ENCODE measurements at regions not wholly inside any gene's neighbourhood (a gene's known extent, or its start where the extent isn't known, plus 50 kb on each side); places are given as distances from the start of the nearest gene placed in this dataset.

DNA sequence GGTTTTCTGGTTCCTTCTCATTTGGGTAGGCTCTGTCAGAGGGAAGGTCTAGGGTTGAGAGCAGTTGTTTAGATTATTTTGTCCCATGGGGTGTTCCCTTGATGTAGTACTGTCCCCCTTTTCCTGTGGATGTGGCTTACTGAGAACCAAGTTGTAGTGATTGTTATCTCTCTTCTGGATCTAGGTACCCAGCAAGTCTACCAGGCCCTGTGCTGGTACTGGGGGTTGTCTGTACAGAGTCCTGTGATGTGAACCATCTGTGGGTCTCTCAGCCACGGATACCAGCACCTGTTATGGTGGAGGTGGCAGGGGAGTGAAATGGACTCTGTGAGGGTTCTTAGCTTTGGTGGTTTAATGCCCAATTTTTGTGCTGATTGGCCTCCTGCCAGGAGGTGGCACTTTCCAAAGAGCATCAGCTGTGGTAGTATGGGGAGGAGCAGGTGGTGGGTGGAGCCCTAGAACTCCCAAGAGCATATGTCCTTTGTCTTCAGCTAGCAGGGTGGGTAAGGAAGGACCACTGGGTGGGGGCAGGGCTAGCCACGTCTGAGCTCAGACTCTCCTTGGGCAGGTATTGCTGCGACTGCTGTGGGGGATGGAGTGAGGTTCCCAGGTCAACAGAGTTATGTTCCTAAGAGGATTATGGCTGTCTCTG is 179.3 kb upstream of the BTG1 start:
- no peaks in the 10 kb centered on the region for H3K27me3 ChIP-seq (ENCODE audit: control insufficient read depth, insufficient read depth, low read length)
- no peak overlapping the region for H3K4me3 ChIP-seq (ENCODE audit: low read depth, low read length)
- no peaks in the 10 kb centered on the region for H3K36me3 ChIP-seq (ENCODE audit: control insufficient read depth, insufficient read depth, low read length)
- H3K4me1 ChIP-seq (ENCODE audit: control insufficient read depth, insufficient read depth, low read length) = no peaks in the 10 kb centered on the region
- no peak overlapping the region for H3K9ac ChIP-seq (ENCODE audit: low read depth, low read length)
- no peaks in the 10 kb centered on the region for H3K9me3 ChIP-seq (ENCODE audit: control insufficient read depth, insufficient read depth, low read length)

DNA sequence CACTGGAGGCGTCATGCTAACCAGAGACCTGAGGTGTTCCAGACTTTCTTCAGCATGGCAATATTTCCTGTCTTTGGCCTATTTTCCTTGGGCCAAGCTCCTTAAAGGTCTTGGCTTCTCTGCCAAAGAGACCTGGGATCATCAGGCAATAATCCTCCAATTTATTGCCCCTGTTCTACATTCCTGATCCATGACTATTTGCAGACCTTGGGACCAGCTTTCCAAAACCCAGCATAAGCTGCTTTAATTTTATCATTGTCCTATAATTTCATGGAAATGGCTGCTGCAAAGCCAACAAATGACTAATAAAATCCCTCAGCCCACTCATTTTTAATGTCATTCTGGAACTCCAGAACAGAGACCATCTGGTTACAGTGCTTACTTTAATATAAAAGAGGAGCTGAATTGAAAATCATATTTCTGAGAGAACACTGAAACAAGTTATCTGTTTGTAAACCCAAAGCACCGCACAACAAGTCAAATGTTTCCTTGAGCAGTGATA is 166.9 kb upstream of the BTG1 start:
- Histone ChIP-seq H3K27me3 (ENCODE audit: control insufficient read depth, insufficient read depth, low read length) (no peaks in the 10 kb centered on the region), H3K9ac (ENCODE audit: low read depth, low read length) (no peak overlapping the region), H3K4me1 (ENCODE audit: control insufficient read depth, insufficient read depth, low read length) (no peaks in the 10 kb centered on the region), H3K9me3 (ENCODE audit: control insufficient read depth, insufficient read depth, low read length) (no peaks in the 10 kb centered on the region), H3K36me3 (ENCODE audit: control insufficient read depth, insufficient read depth, low read length) (no peaks in the 10 kb centered on the region), H3K4me3 (ENCODE audit: low read depth, low read length) (no peak overlapping the region)

DNA sequence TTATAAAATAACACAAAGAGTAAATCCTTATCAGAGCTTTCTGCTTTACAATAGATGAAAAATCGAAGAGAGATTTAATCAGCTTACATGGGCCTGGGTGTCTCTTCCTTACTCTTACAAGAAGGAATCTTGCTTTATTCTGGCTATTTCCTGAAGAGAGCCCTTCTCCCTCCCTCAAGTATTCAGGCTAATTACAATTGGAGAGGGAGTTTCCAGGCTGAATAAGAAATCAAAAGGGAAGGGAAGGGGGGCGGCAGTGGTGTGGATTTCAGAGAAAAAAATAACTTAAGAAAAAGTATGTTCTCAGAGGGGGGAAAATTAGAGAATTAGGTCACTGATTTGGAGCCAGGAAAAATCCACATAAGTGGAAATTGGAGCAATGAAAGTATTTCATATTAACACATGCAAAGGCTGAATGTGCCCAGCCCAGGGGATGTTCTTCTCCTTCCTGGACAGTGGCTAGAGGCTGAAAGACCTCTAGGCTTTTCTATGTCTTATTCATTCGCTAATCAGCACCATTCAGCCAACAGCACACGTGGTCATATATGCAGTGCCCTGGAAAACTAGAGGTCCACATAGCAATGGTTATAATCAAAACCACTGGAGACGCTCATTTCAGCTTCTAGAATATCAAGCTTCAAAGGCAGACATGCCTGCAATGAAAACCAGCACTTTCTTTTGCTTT is 158.9 kb upstream of the BTG1 start:
- no peaks in the 10 kb centered on the region for H3K27me3 ChIP-seq (ENCODE audit: control insufficient read depth, insufficient read depth, low read length)
- no peaks in the 10 kb centered on the region for H3K9me3 ChIP-seq (ENCODE audit: control insufficient read depth, insufficient read depth, low read length)
- H3K4me3 ChIP-seq (ENCODE audit: low read depth, low read length) = no peak overlapping the region
- no peaks in the 10 kb centered on the region for H3K36me3 ChIP-seq (ENCODE audit: control insufficient read depth, insufficient read depth, low read length)
- peaks cover 11% of the 10 kb centered on the region for H3K4me1 ChIP-seq (ENCODE audit: control insufficient read depth, insufficient read depth, low read length)
- H3K9ac ChIP-seq (ENCODE audit: low read depth, low read length) = no peak overlapping the region

DNA sequence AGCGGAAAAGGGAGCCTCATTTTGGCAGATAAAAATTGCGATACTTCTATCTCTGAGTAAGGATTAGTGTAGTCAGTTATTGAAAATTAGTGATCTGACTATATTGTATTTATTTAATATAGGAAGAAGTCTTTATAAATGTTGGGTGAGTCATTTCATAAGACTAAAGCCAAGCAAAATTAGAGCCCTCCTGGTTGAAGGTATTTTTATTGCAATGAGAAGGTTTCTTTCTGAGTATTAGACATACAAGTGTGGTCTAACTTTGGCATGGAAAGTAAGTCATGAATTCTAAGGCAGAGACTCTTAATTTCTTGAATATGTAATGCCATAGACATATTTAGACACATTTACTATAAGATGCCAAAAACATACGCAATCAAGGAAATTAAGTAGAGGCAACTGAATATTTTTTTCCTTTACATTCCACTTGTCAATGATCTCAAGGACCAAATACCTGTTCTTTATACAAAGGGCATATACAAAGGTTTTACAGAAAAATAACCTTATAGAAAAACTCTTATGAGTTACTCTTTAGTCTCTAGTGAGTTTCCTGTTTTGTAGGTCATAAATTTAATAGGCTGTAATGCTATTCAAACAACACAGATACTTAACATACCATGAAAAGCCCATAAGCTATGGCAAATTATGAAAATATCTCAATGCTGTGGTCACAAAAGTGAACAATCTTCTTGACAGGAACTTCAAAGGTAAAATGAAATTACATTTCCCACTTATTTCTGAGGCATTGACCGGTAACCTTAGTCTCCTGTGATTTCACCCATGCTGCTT is 156.6 kb upstream of the BTG1 start:
- no peaks in the 10 kb centered on the region for H3K9me3 ChIP-seq (ENCODE audit: control insufficient read depth, insufficient read depth, low read length)
- H3K9ac ChIP-seq (ENCODE audit: low read depth, low read length) = no peak overlapping the region
- no peaks in the 10 kb centered on the region for H3K27me3 ChIP-seq (ENCODE audit: control insufficient read depth, insufficient read depth, low read length)
- H3K4me3 ChIP-seq (ENCODE audit: low read depth, low read length) = no peak overlapping the region
- no peaks in the 10 kb centered on the region for H3K36me3 ChIP-seq (ENCODE audit: control insufficient read depth, insufficient read depth, low read length)
- peaks cover 11% of the 10 kb centered on the region for H3K4me1 ChIP-seq (ENCODE audit: control insufficient read depth, insufficient read depth, low read length)

DNA sequence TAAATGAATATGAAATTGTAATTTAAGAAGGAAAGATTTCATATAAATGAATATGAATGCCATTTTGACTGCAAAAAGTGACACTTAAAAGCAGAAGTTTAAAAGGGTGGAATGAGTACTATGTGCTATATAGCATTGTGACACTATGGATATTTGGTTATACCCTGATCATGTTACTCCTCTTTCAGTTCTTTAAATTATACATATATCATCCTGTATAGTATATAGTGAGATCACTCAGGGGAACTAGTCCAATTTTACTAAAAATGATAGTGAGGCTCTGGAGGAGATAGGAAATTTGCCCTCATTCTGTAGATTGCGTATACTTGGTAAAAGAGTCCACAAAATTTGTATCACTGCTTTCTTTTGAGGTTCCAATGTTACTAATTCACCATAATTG is 155.7 kb upstream of the BTG1 start:
- Histone ChIP-seq H3K27me3 (ENCODE audit: control insufficient read depth, insufficient read depth, low read length) (no peaks in the 10 kb centered on the region), H3K4me1 (ENCODE audit: control insufficient read depth, insufficient read depth, low read length) (peaks cover 11% of the 10 kb centered on the region), H3K9ac (ENCODE audit: low read depth, low read length) (no peak overlapping the region), H3K9me3 (ENCODE audit: control insufficient read depth, insufficient read depth, low read length) (no peaks in the 10 kb centered on the region), H3K36me3 (ENCODE audit: control insufficient read depth, insufficient read depth, low read length) (no peaks in the 10 kb centered on the region), H3K4me3 (ENCODE audit: low read depth, low read length) (no peak overlapping the region)

DNA sequence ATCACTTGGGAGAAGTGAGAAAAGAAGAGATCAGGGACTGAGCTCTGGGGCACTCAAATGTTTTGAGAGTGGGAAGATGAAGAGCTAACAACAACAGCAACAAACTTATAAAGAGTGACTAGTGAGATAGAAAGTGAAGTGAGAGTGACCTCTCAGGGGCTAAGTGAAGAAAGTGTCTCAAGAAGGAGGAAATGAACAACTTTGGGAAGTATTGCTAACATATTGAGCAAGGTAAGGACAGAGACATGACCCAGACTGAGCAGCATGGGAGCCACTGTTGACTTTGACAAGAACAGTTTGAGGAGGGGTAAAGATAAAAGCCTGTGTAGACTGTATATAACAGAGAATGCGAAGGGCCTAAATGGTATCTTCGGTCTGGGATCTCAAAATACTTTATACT is 155.1 kb upstream of the BTG1 start:
- peaks cover 11% of the 10 kb centered on the region for H3K4me1 ChIP-seq (ENCODE audit: control insufficient read depth, insufficient read depth, low read length)
- H3K9me3 ChIP-seq (ENCODE audit: control insufficient read depth, insufficient read depth, low read length) = no peaks in the 10 kb centered on the region
- no peak overlapping the region for H3K9ac ChIP-seq (ENCODE audit: low read depth, low read length)
- H3K4me3 ChIP-seq (ENCODE audit: low read depth, low read length) = no peak overlapping the region
- no peaks in the 10 kb centered on the region for H3K27me3 ChIP-seq (ENCODE audit: control insufficient read depth, insufficient read depth, low read length)
- H3K36me3 ChIP-seq (ENCODE audit: control insufficient read depth, insufficient read depth, low read length) = no peaks in the 10 kb centered on the region

DNA sequence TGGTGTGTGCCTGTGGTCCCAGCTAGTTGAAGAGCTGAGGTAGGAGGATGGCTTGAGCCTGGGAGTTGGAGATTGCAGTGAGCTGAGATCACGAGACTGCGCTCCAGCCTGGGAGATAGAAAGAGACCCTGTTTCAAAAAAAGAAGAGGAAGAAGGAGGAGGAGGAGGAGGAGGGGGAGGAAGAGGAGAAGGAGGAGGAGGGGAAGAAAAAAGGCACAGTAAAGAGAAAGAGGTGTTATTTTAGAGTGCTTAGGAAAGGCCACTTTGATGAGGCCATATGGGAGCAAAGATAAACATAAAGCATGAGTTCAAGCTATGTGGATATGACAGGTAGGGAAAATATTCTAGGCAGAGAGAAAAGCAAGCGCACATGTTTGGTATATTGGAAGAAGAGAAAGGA is 154.1 kb upstream of the BTG1 start:
- Histone ChIP-seq H3K36me3 (ENCODE audit: control insufficient read depth, insufficient read depth, low read length) (no peaks in the 10 kb centered on the region), H3K4me3 (ENCODE audit: low read depth, low read length) (no peak overlapping the region), H3K9ac (ENCODE audit: low read depth, low read length) (no peak overlapping the region), H3K9me3 (ENCODE audit: control insufficient read depth, insufficient read depth, low read length) (no peaks in the 10 kb centered on the region), H3K4me1 (ENCODE audit: control insufficient read depth, insufficient read depth, low read length) (peaks cover 9% of the 10 kb centered on the region), H3K27me3 (ENCODE audit: control insufficient read depth, insufficient read depth, low read length) (no peaks in the 10 kb centered on the region)

DNA sequence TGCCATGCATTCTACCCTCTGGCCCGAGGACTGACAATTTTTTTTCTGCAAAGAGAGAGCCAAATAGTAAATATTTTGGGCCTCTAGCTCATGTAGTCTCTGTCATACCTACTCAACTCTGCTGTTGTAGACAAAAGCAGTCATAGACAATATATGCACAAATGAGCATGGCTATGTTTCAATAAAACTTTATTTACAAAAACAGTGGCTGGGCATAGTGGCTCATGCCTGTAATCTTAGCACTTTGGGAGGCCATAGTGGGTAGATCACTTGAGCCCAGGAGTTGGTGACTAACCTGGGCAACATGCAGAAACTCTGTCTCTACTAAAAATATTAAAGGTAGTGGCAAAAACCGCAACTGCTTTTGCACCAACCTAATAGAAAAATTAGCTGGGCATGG is 153.7 kb upstream of the BTG1 start:
- H3K9me3 ChIP-seq (ENCODE audit: control insufficient read depth, insufficient read depth, low read length) = no peaks in the 10 kb centered on the region
- peaks cover 6% of the 10 kb centered on the region for H3K4me1 ChIP-seq (ENCODE audit: control insufficient read depth, insufficient read depth, low read length)
- H3K27me3 ChIP-seq (ENCODE audit: control insufficient read depth, insufficient read depth, low read length) = no peaks in the 10 kb centered on the region
- H3K4me3 ChIP-seq (ENCODE audit: low read depth, low read length) = no peak overlapping the region
- H3K9ac ChIP-seq (ENCODE audit: low read depth, low read length) = no peak overlapping the region
- no peaks in the 10 kb centered on the region for H3K36me3 ChIP-seq (ENCODE audit: control insufficient read depth, insufficient read depth, low read length)

DNA sequence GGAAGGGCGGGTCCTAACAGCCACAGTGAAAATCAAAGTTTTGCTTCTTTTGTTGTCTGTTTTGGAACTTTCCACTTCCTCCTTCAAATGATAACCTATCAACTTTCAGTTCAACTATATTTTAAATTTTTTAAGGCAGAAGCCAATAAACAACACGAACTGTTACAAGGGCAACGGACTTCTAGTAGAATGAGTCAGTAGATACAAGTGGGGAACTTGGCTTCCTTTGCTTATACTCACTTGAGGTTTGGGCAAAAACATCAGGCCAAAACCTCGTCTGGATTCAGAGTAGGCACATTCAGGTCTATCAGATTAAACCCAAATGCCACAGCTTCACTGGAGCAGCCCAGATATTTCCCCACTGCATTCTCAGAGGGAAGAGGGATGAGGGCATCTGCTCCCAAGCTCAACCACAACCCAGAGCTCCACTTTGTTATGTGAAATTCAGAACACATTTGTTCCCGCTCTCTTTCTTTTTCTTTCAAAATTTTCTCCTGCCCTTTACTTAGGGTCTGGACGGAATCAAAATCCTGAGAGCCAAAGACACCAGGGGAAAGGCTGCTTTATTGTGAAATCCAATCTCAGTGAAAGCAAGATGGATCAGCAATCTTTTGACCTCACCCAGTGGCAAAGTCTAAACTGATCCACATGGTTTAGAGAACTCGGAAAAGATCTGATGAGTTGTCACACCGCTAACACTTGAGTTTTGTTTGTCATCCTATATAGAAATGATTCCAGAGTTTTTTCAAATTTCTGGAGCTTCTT is 152.5 kb upstream of the BTG1 start:
- no peaks in the 10 kb centered on the region for H3K36me3 ChIP-seq (ENCODE audit: control insufficient read depth, insufficient read depth, low read length)
- no peak overlapping the region for H3K9ac ChIP-seq (ENCODE audit: low read depth, low read length)
- H3K9me3 ChIP-seq (ENCODE audit: control insufficient read depth, insufficient read depth, low read length) = no peaks in the 10 kb centered on the region
- H3K4me3 ChIP-seq (ENCODE audit: low read depth, low read length) = no peak overlapping the region
- no peaks in the 10 kb centered on the region for H3K27me3 ChIP-seq (ENCODE audit: control insufficient read depth, insufficient read depth, low read length)
- H3K4me1 ChIP-seq (ENCODE audit: control insufficient read depth, insufficient read depth, low read length) = no peaks in the 10 kb centered on the region

DNA sequence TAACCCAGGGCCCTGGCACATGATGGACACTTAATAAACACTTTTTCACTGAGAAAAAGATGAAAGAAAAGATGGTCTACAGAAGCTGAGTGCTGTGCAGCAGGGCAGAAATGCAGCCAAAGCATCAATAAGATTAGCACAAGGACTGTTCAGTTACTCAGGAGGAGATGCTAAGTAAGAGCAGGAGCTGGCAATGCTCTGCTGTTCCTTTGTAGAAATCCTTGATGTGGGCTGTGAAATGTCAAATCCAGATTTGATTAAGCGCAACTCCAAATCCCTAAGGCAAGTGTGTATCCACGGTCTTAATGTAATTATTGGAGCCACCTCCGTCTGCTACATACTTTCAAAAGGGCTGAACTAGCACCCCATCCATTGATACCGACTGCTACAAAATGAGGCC is 151.8 kb upstream of the BTG1 start:
- H3K4me3 ChIP-seq (ENCODE audit: low read depth, low read length) = no peak overlapping the region
- no peak overlapping the region for H3K9ac ChIP-seq (ENCODE audit: low read depth, low read length)
- H3K9me3 ChIP-seq (ENCODE audit: control insufficient read depth, insufficient read depth, low read length) = no peaks in the 10 kb centered on the region
- no peaks in the 10 kb centered on the region for H3K4me1 ChIP-seq (ENCODE audit: control insufficient read depth, insufficient read depth, low read length)
- H3K27me3 ChIP-seq (ENCODE audit: control insufficient read depth, insufficient read depth, low read length) = no peaks in the 10 kb centered on the region
- H3K36me3 ChIP-seq (ENCODE audit: control insufficient read depth, insufficient read depth, low read length) = no peaks in the 10 kb centered on the region

DNA sequence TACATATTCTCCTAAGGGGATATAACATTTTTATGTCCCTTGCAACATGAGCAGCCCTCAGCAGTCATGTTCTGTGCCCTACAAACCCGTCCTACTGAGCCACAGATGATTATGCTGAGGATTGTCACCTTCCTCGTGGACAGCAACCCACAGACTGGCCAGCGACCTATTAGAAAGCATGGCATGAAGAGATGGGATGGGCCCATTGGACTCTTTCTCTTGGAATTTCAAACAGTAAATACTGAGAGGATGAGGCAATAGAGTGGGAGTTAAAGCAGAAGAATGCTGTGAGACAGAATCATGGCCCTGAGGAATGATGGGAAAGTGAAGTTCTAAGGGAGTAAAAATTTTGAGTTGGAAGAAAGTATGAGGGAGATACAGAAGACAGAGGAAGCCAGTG is 149.9 kb upstream of the BTG1 start:
- Histone ChIP-seq H3K27me3 (ENCODE audit: control insufficient read depth, insufficient read depth, low read length) (no peaks in the 10 kb centered on the region), H3K9ac (ENCODE audit: low read depth, low read length) (no peak overlapping the region), H3K4me1 (ENCODE audit: control insufficient read depth, insufficient read depth, low read length) (no peaks in the 10 kb centered on the region), H3K9me3 (ENCODE audit: control insufficient read depth, insufficient read depth, low read length) (no peaks in the 10 kb centered on the region), H3K36me3 (ENCODE audit: control insufficient read depth, insufficient read depth, low read length) (no peaks in the 10 kb centered on the region), H3K4me3 (ENCODE audit: low read depth, low read length) (no peak overlapping the region)
